Activated gamma-delta T cell (primary cell): ENCODE measurements at regions not wholly inside any gene's neighbourhood (a gene's known extent, or its start where the extent isn't known, plus 50 kb on each side); places are given as distances from the start of the nearest gene placed in this dataset.

ENCODE experiments used
- DNase-seq: peaks from one replicate; lab custom pipeline; 2025; lab: John Stamatoyannopoulos, UW

DNA sequence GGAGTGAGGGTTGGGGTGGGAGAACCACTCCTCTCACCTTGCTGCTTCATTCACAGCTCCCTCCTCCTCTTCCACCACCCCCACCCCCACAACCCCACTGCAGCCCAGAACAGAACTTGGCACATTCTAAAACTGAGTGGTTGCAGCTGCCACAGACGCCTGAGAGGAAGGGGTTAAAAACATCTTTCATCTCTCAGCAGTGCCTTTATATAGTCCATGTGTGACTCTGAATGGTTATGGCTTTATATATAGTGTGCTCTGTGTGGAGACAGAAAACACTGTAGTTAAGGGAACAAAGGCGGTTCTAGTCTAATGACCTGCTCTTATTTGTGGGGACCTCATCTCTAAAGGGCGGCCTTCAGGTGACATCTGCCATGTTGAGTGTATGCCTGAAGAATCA, 144.8 kb downstream of the BCOR start:
- DNase-seq: no peak

DNA sequence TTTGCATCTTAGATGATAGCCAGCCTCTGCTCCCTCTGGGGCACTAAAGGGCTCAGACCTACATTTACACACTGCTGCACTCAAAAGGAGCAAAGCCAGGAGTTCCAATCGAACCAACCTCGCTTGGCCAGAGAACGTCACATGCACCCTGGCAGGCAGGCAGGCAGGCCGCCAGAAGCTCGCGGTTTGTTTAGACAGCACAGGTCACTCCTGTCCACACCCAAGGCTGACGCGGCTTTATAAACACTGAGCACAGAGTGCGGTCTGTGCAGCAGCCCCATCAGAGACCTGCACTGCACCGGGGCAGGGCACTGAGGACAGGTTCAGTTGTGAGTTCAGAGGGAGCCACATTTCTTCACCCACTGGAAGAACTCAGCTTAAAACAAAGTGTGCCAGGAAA, 143.9 kb downstream of the BCOR start:
- no peak for DNase-seq

DNA sequence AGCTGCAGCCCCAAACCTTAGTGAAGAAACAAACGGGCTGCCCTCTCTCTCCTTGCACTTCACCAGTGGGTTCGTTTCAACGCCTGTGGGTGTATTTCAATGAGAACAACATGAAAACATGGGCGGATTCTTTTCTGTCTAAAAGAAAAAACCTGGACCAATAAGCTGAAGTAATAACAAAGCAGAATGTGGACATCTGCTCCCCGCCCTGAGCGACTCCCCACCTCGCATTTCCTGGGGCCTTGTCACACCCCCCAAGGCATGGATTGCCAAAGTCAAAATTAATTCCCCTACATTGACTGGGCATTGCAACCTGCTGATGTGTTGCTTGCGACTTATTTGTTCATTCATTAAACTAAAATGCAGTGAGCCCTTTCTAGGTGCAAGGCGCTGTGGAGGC, 142.9 kb downstream of the BCOR start:
- DNase-seq: no peak

DNA sequence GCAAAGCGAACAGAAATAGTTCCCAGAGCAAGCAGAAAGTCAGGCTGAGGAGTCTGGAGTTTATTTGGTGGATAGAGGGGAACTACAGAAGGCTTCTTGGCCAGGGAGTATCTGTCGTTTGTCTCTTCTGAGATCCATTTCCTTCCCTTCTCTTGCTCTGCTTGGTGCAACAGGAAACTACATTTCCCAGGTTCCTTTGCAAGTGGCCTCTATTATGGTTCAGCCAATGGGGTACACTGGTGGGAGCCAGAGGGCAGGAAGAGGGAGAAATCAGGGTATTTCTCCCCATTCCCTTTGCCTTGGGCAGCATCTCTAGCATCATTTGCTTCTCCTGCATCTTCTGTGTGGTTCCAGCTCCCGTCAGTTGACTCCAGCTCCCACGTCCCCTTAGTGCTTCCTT, 142.1 kb downstream of the BCOR start:
- DNase-seq: no peak

GRCh38 chrX:39956803-39957394, 140.9 kb downstream of the BCOR start:
- DNase-seq: no peak

DNA sequence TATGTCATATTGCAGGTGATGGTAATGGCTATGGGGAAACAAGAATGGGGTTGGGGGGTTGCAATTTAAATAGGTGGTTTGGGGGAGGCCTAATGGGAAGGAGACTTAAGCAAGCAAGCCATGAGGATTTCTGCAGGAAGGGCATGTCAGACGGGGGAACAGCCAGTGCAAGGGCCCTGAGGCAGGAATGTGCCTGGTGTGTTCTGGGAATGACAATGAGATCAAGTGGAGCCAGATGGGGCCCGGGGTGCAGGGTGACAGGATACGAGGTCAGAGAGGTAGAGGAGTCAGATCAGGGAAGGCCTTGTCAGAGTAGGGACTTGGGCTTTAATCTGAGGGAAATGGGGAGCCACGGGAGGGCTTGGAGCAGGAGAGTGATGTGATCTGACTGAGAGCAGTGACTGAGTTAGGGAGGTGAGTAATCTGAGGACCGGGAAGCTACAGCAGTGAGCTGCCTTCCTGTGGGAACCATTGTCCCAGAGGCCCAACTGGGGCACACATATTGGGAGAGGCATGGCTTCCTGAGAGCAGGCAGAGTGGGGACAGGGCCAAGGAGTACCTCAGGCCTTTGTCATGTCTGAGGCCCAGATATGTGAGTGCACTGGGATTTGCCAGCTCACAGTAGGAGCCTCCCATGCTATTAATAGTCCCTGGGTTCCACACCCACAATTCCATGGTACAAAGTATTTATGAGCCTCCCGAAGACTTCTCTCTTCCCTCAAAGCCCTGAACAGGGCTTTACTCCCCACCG, 139.8 kb downstream of the BCOR start:
- no peak for DNase-seq

- no peak for DNase-seq
These were observed 138.9 kb downstream of the BCOR start for GRCh38 chrX:39958850-39959249.

DNA sequence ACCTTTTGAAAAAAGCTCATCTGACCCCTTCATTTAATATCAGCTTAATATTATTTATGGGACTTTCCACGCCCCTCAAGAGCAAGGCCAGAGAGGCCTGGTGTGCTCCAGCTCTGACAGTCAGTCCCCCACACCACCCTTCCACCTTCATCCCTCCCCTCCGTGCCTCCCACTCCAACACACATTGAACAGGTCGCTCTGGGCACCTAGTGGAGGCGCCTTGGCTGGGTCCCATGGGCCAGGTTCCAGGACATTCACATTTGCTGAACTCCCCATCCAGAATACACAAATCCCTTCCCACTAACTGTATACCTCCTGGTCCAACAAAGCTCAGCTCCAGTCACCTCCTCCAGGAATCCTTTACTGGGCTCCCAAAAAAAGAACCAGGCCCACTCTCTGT, 137.5 kb downstream of the BCOR start:
- DNase-seq: no peak

- DNase-seq: no peak
These were observed 136.3 kb downstream of the BCOR start for GRCh38 chrX:39961441-39961840.

DNA sequence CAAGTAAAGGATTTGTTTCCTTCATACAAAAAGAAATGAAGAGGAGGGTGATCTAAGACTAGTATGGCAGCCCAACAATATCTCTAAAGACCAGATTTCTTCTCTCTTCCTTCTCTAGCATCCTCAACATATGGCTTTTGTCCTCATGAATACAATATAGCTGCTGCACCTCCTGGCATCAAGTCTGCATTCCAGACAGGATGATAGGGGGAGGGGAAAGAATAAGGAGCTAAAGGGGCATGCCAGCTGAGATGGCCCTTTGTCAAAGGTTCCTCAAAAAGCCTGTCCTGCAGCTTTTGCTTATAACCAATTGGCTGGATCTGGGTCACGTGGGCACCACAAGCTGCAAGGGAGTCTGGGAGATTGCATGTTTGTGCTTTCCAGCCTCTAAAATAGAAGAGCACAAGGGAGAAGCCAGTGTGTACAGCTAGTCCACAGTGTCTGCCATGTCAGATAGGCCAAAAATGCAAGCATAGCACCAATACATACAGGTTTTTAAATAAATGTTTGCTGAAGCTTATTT, 132.6 kb downstream of the BCOR start:
- no peak for DNase-seq

GRCh38 chrX:39966176-39966575, 131.6 kb downstream of the BCOR start:
- DNase-seq: no peak

DNA sequence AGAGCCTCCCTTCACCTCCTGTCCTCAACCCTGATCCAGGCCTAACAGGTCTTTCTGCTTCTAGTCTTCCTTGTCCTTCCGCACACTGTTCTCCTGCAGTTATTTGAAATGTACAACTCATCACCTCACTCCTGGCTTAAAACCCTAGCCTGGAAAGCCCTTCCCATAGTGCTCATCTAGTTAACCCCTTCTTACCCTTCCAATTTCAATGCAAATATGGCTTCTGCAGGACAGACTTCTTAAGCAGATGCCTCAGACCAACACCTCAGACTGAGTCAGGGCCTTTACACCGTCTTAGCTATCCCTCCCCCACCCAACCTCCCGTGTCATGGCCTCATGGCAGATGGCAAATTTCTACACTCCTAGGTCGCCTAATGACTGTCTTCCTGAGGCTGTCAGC, 130.4 kb downstream of the BCOR start:
- DNase-seq: no peak

- no peak for DNase-seq
These were observed 128.5 kb downstream of the BCOR start for GRCh38 chrX:39969099-39969818.

GRCh38 chrX:39969819-39970504, 127.8 kb downstream of the BCOR start:
- no peak for DNase-seq

DNA sequence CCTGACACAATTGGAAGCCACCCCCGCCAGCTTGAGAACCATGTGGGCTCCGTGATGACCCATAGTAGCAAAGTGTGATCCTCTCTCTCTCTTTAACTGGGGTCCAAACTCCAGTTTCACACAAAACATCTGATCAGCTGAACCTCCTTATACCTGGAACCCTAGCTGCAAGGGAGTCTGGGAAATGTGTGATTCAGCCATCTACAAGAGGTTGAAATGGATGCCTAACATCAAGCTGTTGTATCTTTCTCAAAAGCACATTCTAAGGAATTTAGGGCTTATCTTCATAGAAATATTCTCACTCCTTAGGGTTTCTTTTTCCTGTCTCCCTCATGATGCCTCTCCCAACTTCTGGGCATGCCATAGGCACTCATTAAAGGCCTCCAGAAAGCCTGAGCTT, 126.0 kb downstream of the BCOR start:
- DNase-seq: no peak

DNA sequence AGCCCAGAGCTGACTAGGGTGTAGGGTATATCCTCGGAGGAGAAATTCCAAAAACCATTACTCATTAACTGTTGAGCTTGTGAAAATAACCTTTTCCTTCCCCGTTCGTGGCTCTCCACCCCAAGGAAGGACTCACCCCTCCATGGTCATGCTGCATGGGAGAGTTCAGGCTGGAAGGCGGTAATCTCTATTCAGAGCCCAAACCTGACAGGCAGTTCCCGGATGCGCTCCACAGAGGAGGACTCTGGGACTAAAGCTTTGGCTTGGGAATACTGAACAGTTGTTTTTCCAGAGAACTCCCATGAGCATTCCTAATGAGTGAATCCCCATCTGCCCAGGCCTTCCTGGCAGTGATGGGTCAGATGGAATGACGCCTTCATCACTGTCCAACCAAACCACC, 125.4 kb downstream of the BCOR start:
- no peak for DNase-seq

DNA sequence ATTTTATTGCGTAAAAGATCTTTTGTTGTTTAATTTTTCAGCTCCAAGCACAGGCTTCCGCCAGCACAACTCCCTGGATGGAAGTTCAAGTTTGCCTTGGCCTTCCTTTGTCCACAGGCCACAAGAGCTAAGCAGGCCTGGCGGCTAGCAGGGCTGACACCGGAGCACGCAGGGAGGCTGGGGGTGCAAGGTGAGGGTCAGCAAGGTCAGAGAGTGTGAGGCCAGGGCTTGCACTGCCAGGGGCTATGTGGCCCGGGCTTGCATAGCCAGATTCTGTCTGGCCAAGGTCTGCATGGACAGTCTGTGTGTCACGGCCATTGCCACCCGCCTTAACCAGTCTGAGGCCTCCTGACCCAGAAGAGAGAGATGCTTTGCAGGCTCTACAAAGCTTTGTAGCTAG, 123.9 kb downstream of the BCOR start:
- DNase-seq: no peak

DNA sequence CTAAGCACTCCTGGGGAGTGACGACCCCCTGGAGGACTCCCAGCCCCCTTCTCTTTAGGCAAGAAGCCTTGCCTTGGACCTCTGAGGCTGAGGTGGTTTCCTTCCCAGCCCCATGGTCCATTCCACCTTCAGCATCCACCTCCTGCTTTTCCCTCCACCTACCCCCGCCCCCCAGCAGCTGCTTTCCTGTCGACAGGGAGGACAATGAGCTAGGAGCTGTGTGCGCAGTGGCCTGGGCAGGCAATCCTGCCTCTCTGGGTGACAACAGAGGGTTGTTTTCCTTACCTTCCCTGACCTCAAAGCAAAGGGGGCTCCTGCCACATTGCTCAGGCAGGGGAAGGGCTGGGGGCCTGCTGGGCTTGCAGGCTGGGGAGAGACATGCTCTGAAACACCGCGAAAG, 123.5 kb downstream of the BCOR start:
- no peak for DNase-seq

DNA sequence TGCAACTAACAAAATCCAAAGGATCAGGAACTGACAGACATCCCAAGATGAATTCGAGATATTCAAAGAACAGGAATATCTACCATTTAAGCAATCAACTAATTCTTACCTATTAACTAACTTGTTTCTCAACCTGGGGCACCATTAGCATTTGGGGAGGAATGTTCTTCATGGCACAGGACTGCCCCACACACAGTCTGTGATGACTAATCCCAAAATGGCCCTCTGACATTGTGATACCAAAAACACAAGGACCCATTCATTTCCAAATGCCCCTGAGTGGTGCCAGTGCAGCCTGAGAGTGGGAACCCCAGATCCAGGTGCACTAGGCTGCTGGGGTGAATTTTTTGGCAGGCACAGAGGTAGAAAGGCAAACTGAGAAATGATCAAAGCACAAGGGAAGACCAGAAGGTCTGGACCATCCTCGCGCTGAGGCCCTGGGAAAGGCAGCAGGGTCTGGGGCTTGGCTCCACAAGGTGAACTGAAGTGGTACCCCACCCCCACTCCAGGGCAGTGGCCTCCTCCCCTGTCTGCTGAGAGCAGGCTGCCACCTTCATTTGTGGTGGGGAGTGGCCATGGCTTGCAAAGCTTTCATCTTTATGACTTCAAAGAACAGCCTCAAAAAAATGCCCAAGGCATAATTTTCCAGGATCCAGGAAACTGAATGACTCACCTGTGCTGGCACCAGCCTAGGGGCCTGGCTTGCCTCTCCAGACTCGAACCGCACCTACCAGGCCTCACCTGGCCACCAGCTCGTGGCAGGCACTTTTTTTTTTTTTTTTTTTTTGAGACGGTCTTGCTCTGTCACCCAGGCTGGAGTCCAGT, 122.4 kb downstream of the BCOR start:
- no peak for DNase-seq

DNA sequence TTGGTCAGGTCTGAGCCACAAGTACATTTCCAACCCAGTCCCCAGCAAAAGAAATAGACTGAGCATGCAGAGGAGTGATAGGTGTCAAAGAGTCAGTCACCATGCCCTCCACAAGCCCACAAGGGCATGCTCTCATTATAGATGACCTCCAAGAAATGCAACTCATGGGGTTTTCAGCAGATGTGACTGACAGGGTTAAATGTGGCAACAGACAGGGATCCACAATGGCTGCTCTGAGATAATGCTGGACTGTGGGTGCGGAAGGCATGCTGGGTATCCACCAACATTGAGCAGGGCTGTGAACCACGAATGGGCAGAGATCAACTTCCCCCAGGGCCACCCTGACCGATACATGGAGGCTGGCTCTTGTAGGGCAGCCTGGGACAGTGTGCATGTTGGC, 115.8 kb downstream of the BCOR start:
- DNase-seq: no peak

GRCh38 chrX:39982948-39983347, 114.8 kb downstream of the BCOR start:
- DNase-seq: no peak

- no peak for DNase-seq
These were observed 114.0 kb downstream of the BCOR start for GRCh38 chrX:39983715-39984114.
